SK-N-SH (cell line): ENCODE measurements at regions not wholly inside any gene's neighbourhood (a gene's known extent, or its start where the extent isn't known, plus 50 kb on each side); places are given as distances from the start of the nearest gene placed in this dataset.

ENCODE experiments used
- CTCF ChIA-PET: fragments of 300-600, 350-600 bp; formaldehyde crosslinking; extraction: SDS; loops from one replicate; lab custom pipeline; 2021; lab: Yijun Ruan, JAX
- POLR2A ChIA-PET: fragments of 350-600 bp; sonication (Branson Sonifier 250); formaldehyde crosslinking; extraction: SDS; loops from one replicate; lab custom pipeline; 2020; ENCODE audit warnings: antibody characterized with exemption, inconsistent platforms; lab: Yijun Ruan, JAX
- DNase-seq: peaks from one replicate; pipeline ENCODE4 v3.0.0; 2012
- H2AFZ ChIP-seq: fragments of 200-600 bp; sonication (generic); 2 replicates; pipeline ENCODE4 v1.8.1; 2016; ENCODE audit warnings: antibody characterized with exemption, mild to moderate bottlenecking, low read depth
- H3F3A ChIP-seq: fragments of 200-600 bp; sonication (generic); replicated peaks from 2 replicates; pipeline ENCODE3; 2016; ENCODE audit warnings: antibody characterized with exemption, mild to moderate bottlenecking; ENCODE audit not compliant: insufficient read depth
- H3K27ac ChIP-seq, 2 experiments: fragments of 200-500 bp in 1 of 2; fragments of 200-600 bp in 1 of 2; sonication (Bioruptor generic) in 1 of 2; sonication (generic), shearing (Covaris generic) in 1 of 2; 2 replicates each; pipeline versions ENCODE4 v1.5.1 to v1.6.1; 2014 to 2016; ENCODE audit warnings: low read depth in 2 of 2, inconsistent platforms in 1 of 2, low read length in 1 of 2, mild to moderate bottlenecking in 1 of 2, mixed read lengths in 1 of 2
- H3K27me3 ChIP-seq: fragments of 200-600 bp; sonication (generic), shearing (Covaris generic); 2 replicates; pipeline ENCODE4 v1.6.1; 2016; ENCODE audit warnings: mixed run types; ENCODE audit not compliant: insufficient read depth
- H3K36me3 ChIP-seq, 2 experiments: fragments of 200-500 bp in 1 of 2; fragments of 200-600 bp in 1 of 2; sonication (Bioruptor generic) in 1 of 2; sonication (generic) in 1 of 2; replicated peaks in 1 of 2; 2 replicates each; pipeline versions ENCODE3 to v1.5.1; 2014 to 2016; ENCODE audit warnings: low read length in 1 of 2, mild to moderate bottlenecking in 1 of 2; ENCODE audit not compliant: insufficient read depth in 2 of 2, control insufficient read depth in 1 of 2
- H3K4me1 ChIP-seq, 2 experiments: fragments of 200-500 bp in 1 of 2; fragments of 200-600 bp in 1 of 2; sonication (Bioruptor generic) in 1 of 2; sonication (generic), shearing (Covaris generic) in 1 of 2; 2 replicates each; pipeline versions ENCODE4 v1.5.1 to v1.6.1; 2014 to 2016; ENCODE audit warnings: low read depth in 1 of 2, low read length in 1 of 2, mixed run types in 1 of 2; ENCODE audit not compliant: insufficient read depth in 2 of 2, control insufficient read depth in 1 of 2
- H3K4me2 ChIP-seq: fragments of 200-600 bp; sonication (generic), shearing (Covaris generic); 2 replicates; pipeline ENCODE4 v1.6.1; 2017; ENCODE audit warnings: mixed run types
- H3K4me3 ChIP-seq, 2 experiments: fragments of 200-500 bp in 1 of 2; fragments of 200-600 bp in 1 of 2; sonication (Bioruptor generic) in 1 of 2; sonication (generic), shearing (Covaris generic) in 1 of 2; 2 replicates each; pipeline versions ENCODE4 v1.5.1 to v1.8.1; 2014 to 2016; ENCODE audit warnings: low read depth in 2 of 2, inconsistent platforms in 1 of 2, low read length in 1 of 2, mild to moderate bottlenecking in 1 of 2, mixed read lengths in 1 of 2, moderate library complexity in 1 of 2
- H3K79me2 ChIP-seq: fragments of 200-600 bp; sonication (generic); 2 replicates; pipeline ENCODE4 v1.8.1; 2017; ENCODE audit warnings: mild to moderate bottlenecking; ENCODE audit not compliant: insufficient read depth
- H3K9ac ChIP-seq: fragments of 200-600 bp; sonication (generic); 2 replicates; pipeline ENCODE4 v1.6.1; 2017; ENCODE audit warnings: mixed run types
- H3K9me2 ChIP-seq: fragments of 200-600 bp; sonication (generic); 2 replicates; pipeline ENCODE4 v1.6.1; 2017; ENCODE audit warnings: mixed run types
- H3K9me3 ChIP-seq: fragments of 200-600 bp; sonication (generic); 2 replicates; pipeline ENCODE4 v1.6.1; 2017; ENCODE audit warnings: mixed run types, mild to moderate bottlenecking, moderate library complexity
- H4K20me1 ChIP-seq: fragments of 200-600 bp; sonication (generic); 2 replicates; pipeline ENCODE4 v1.6.1; 2017; ENCODE audit warnings: mild to moderate bottlenecking, mixed run types; ENCODE audit not compliant: insufficient read depth
- CHD2 ChIP-seq: fragments of 150-350 bp; IDR thresholded peaks from 2 replicates; pipeline ENCODE4 v1.6.1; 2018; ENCODE audit warnings: low read length; ENCODE audit not compliant: partially characterized antibody
- ELF1 ChIP-seq: IDR thresholded peaks from 2 replicates; pipeline ENCODE4 v1.4.0; 2012
- EP300 ChIP-seq, 2 experiments: IDR thresholded peaks; 2 replicates each; pipeline versions ENCODE4 v1.4.0 to v1.6.1; 2012; ENCODE audit warnings: borderline replicate concordance in 1 of 2, low read depth in 1 of 2, low read length in 1 of 2
- EZH2phosphoT487 ChIP-seq: fragments of 200-600 bp; sonication (generic); IDR thresholded peaks from 2 replicates; pipeline ENCODE4 v1.6.1; 2017; ENCODE audit warnings: low read depth, mixed run types, mild to moderate bottlenecking, antibody characterized with exemption, moderate library complexity, borderline replicate concordance
- FOSL2 ChIP-seq: IDR thresholded peaks from 2 replicates; pipeline ENCODE4 v1.4.0; 2012; ENCODE audit warnings: low read depth, mild to moderate bottlenecking, moderate library complexity, borderline replicate concordance
- FOXJ3 ChIP-seq: sonication (generic); formaldehyde crosslinking; IDR thresholded peaks from 2 replicates; pipeline ENCODE4 v1.5.1; 2020; ENCODE audit warnings: mild to moderate bottlenecking, missing genetic modification reagents
- GATA2 ChIP-seq: sonication (generic); formaldehyde crosslinking; IDR thresholded peaks from 2 replicates; pipeline ENCODE4 v1.5.0; 2020; ENCODE audit warnings: mild to moderate bottlenecking, missing genetic modification reagents
- POLR2AphosphoS5 ChIP-seq: IDR thresholded peaks from 2 replicates; pipeline ENCODE4 v1.6.1; 2012; ENCODE audit warnings: low read depth, low read length
- RAD21 ChIP-seq: IDR thresholded peaks from 2 replicates; pipeline ENCODE4 v1.6.1; 2012; ENCODE audit warnings: mild to moderate bottlenecking, low read length
- RCOR1 ChIP-seq: fragments of 150-350 bp; IDR thresholded peaks from 2 replicates; pipeline ENCODE4 v1.6.1; 2017; ENCODE audit warnings: antibody characterized with exemption, low read length
- RFX5 ChIP-seq: IDR thresholded peaks from 2 replicates; pipeline ENCODE4 v1.6.1; 2012; ENCODE audit warnings: mild to moderate bottlenecking, improper control_type of control experiment, low read length
- RXRA ChIP-seq: IDR thresholded peaks from 2 replicates; pipeline ENCODE4 v1.4.0; 2012; ENCODE audit warnings: low read depth, mild to moderate bottlenecking, borderline replicate concordance
- SIN3A ChIP-seq: IDR thresholded peaks from 2 replicates; pipeline ENCODE4 v1.6.1; 2012; ENCODE audit warnings: low read depth, mild to moderate bottlenecking, low read length, moderate library complexity, borderline replicate concordance
- SMC3 ChIP-seq: IDR thresholded peaks from 2 replicates; pipeline ENCODE4 v1.6.1; 2012; ENCODE audit warnings: low read depth, low read length, improper control_type of control experiment
- WGBS: methylation state at CpG from one replicate; pipeline ENCODE4 v1.1.6; 2017; ENCODE audit warnings: low lambda C conversion rate; 5-methylcytosine and 5-hydroxymethylcytosine counted together
- TF ChIP-seq, protein P1 (sequence below): fragments of 200-600 bp; sonication (generic); IDR thresholded peaks from 2 replicates; pipeline ENCODE4 v1.6.1; 2017; ENCODE audit warnings: antibody characterized with exemption, mild to moderate bottlenecking, moderate library complexity
- TF ChIP-seq, protein P2 (sequence below): IDR thresholded peaks from 2 replicates; pipeline ENCODE4 v1.6.1; 2012; ENCODE audit warnings: mild to moderate bottlenecking, low read depth, low read length, moderate library complexity
- TF ChIP-seq, protein P3 (sequence below): fragments of 150-350 bp; IDR thresholded peaks from 2 replicates; pipeline ENCODE4 v1.6.1; 2016; ENCODE audit warnings: mild to moderate bottlenecking, low read depth, low read length
- TF ChIP-seq, protein P4 (sequence below): IDR thresholded peaks from 2 replicates; pipeline ENCODE4 v1.4.0; 2012; ENCODE audit warnings: low read depth, borderline replicate concordance

DNA sequence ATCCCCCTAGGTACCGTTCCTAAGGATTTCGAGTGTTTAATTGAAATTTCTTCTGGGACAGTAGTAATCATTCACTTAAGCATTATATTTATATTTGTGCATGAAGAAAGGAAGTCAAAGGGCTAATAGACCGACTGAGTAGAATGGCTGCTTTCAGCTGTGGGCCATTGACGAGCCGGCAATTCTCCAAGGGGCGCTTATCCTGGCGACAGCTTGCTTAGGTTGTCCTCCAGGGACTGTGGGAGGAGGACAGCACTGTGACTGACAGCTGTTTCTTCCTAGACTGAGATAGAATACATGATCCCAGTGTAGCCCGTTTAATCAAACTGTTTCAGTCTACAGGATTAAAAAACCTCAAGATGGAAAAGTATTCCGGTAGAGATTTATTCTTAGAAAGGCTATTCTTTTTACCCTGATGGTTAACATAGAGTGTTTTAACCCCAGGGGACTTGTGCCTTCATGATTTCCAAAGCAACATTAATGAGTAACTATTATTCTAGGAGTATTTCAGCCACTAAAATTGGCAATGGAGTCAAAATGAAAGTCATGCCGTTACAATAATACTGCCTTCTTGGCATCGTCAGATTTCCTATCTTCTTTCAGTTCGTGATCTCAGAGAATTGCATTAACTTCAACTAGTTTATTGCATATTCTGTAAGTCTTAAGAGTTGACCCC, 943.1 kb upstream of the WWC1 start:
- CTCF ChIA-PET = interaction anchor here (0.9 kb wide), 1 partner anchor 20 kb away, joined by 3 read pairs; no protein-coding TSS in a partner anchor
- POLR2A ChIA-PET = no interaction called here
- no peaks in the 10 kb centered on the region; a peak in 1 of 4 replicates for H3K4me1 ChIP-seq
- H4K20me1 ChIP-seq = no peaks in the 10 kb centered on the region
- no peak overlapping the region for H2AFZ ChIP-seq
- TF ChIP-seq RAD21 (no peak), GATA2 (CRISPR knock-in tag) (no peak), RCOR1 (no peak), FOXJ3 (no peak), SMC3 (no peak), EZH2phosphoT487 (no peak), RFX5 (no peak)
- TF ChIP-seq, protein P1, sequence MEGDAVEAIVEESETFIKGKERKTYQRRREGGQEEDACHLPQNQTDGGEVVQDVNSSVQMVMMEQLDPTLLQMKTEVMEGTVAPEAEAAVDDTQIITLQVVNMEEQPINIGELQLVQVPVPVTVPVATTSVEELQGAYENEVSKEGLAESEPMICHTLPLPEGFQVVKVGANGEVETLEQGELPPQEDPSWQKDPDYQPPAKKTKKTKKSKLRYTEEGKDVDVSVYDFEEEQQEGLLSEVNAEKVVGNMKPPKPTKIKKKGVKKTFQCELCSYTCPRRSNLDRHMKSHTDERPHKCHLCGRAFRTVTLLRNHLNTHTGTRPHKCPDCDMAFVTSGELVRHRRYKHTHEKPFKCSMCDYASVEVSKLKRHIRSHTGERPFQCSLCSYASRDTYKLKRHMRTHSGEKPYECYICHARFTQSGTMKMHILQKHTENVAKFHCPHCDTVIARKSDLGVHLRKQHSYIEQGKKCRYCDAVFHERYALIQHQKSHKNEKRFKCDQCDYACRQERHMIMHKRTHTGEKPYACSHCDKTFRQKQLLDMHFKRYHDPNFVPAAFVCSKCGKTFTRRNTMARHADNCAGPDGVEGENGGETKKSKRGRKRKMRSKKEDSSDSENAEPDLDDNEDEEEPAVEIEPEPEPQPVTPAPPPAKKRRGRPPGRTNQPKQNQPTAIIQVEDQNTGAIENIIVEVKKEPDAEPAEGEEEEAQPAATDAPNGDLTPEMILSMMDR = no peak
- TF ChIP-seq, protein P2, sequence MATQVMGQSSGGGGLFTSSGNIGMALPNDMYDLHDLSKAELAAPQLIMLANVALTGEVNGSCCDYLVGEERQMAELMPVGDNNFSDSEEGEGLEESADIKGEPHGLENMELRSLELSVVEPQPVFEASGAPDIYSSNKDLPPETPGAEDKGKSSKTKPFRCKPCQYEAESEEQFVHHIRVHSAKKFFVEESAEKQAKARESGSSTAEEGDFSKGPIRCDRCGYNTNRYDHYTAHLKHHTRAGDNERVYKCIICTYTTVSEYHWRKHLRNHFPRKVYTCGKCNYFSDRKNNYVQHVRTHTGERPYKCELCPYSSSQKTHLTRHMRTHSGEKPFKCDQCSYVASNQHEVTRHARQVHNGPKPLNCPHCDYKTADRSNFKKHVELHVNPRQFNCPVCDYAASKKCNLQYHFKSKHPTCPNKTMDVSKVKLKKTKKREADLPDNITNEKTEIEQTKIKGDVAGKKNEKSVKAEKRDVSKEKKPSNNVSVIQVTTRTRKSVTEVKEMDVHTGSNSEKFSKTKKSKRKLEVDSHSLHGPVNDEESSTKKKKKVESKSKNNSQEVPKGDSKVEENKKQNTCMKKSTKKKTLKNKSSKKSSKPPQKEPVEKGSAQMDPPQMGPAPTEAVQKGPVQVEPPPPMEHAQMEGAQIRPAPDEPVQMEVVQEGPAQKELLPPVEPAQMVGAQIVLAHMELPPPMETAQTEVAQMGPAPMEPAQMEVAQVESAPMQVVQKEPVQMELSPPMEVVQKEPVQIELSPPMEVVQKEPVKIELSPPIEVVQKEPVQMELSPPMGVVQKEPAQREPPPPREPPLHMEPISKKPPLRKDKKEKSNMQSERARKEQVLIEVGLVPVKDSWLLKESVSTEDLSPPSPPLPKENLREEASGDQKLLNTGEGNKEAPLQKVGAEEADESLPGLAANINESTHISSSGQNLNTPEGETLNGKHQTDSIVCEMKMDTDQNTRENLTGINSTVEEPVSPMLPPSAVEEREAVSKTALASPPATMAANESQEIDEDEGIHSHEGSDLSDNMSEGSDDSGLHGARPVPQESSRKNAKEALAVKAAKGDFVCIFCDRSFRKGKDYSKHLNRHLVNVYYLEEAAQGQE = no peak
- no peaks in the 10 kb centered on the region for H3K9me2 ChIP-seq
- no peaks in the 10 kb centered on the region for H3K36me3 ChIP-seq
- H3K79me2 ChIP-seq = no peaks in the 10 kb centered on the region
- DNase-seq = no peak
- no peak overlapping the region for H3K4me2 ChIP-seq
- no peak overlapping the region for H3K4me3 ChIP-seq
- H3K27ac ChIP-seq = no peak overlapping the region
- H3K27me3 ChIP-seq = no peaks in the 10 kb centered on the region
- no peaks in the 10 kb centered on the region for H3F3A ChIP-seq
- no peaks in the 10 kb centered on the region for H3K9me3 ChIP-seq
- H3K9ac ChIP-seq = no peak overlapping the region
- WGBS = 80% methylated on average over 12 of the region's 12 CpGs

DNA sequence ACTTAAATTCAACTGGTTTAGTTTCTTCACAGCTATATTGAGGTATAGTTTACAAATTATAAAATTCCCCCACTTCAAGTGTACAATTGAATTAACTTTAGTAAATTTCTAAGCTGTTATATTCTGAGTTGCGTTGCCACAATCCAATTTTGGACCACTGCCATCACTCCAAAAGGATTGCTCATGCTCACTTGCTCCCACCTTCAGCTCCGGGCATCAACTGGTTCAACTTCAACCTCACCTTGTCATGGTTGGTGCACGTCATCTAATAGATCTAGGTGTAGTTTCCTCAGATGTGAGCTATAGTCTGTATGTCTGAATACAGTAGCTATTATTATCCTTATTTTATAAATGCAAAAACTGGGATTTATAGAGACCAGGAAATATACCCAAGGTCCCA, 942.5 kb upstream of the WWC1 start:
- CTCF ChIA-PET = no interaction called here
- no peak for DNase-seq
- H3K4me1 ChIP-seq = no peaks in the 10 kb centered on the region; a peak in 1 of 4 replicates
- H3K9me2 ChIP-seq = no peaks in the 10 kb centered on the region
- H3K27ac ChIP-seq = no peak overlapping the region
- no peak overlapping the region for H3K4me3 ChIP-seq
- no peak overlapping the region for H2AFZ ChIP-seq
- no peaks in the 10 kb centered on the region for H3K36me3 ChIP-seq
- H3K9ac ChIP-seq = no peak overlapping the region
- no peaks in the 10 kb centered on the region for H3K27me3 ChIP-seq
- 51% methylated on average over 3 of the region's 3 CpGs for WGBS
- POLR2A ChIA-PET = no interaction called here
- no peaks in the 10 kb centered on the region for H4K20me1 ChIP-seq
- H3K79me2 ChIP-seq = no peaks in the 10 kb centered on the region
- no peak overlapping the region for H3K4me2 ChIP-seq
- H3K9me3 ChIP-seq = no peaks in the 10 kb centered on the region
- H3F3A ChIP-seq = no peaks in the 10 kb centered on the region
- TF ChIP-seq, protein P3, sequence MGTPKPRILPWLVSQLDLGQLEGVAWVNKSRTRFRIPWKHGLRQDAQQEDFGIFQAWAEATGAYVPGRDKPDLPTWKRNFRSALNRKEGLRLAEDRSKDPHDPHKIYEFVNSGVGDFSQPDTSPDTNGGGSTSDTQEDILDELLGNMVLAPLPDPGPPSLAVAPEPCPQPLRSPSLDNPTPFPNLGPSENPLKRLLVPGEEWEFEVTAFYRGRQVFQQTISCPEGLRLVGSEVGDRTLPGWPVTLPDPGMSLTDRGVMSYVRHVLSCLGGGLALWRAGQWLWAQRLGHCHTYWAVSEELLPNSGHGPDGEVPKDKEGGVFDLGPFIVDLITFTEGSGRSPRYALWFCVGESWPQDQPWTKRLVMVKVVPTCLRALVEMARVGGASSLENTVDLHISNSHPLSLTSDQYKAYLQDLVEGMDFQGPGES = no peak
- TF ChIP-seq SIN3A (no peak), ELF1 (no peak), GATA2 (CRISPR knock-in tag) (no peak), CHD2 (no peak), POLR2AphosphoS5 (no peak), RXRA (no peak), EP300 (IDR thresholded peaks at IDR 0.05; ENCODE audit: borderline replicate concordance in 1 of 2, low read depth in 1 of 2, low read length in 1 of 2) (no peak), FOSL2 (no peak)
- TF ChIP-seq, protein P4, sequence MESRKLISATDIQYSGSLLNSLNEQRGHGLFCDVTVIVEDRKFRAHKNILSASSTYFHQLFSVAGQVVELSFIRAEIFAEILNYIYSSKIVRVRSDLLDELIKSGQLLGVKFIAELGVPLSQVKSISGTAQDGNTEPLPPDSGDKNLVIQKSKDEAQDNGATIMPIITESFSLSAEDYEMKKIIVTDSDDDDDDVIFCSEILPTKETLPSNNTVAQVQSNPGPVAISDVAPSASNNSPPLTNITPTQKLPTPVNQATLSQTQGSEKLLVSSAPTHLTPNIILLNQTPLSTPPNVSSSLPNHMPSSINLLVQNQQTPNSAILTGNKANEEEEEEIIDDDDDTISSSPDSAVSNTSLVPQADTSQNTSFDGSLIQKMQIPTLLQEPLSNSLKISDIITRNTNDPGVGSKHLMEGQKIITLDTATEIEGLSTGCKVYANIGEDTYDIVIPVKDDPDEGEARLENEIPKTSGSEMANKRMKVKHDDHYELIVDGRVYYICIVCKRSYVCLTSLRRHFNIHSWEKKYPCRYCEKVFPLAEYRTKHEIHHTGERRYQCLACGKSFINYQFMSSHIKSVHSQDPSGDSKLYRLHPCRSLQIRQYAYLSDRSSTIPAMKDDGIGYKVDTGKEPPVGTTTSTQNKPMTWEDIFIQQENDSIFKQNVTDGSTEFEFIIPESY = no peak
